Omental fat pad (tissue), 3 donors: ENCODE measurements at regions not wholly inside any gene's neighbourhood (a gene's known extent, or its start where the extent isn't known, plus 50 kb on each side); places are given as distances from the start of the nearest gene placed in this dataset. TPM values are rescaled to one million over a fixed set of nuclear protein-coding genes. Genes with fewer than 3 reads are reported as not detected.

Source experiments
- ATAC-seq: fragments of 150-250 bp; one replicate; pipeline ENCODE4 v1.9.1; 2016; ENCODE audit warnings: mild to moderate bottlenecking, moderate library complexity; ENCODE audit not compliant: low FRiP score
- DNase-seq: peaks from one replicate; pipeline ENCODE4 v3.0.0-alpha.2; 2019; ENCODE audit warnings: low spot score
- CTCF ChIP-seq, 3 donors: fragments of 450-650 bp; IDR thresholded peaks; one replicate each; pipeline ENCODE4 v1.5.1; 2016 to 2017; ENCODE audit warnings: antibody characterized with exemption in 3 of 3, mild to moderate bottlenecking in 3 of 3, moderate library complexity in 2 of 3
- small RNA-seq: library from RNA; depleted of rRNA; stranded (forward); fragments of <200 nt; gene quantifications from one replicate; pipeline ENCODE3, GENCODE V24; 2016

DNA sequence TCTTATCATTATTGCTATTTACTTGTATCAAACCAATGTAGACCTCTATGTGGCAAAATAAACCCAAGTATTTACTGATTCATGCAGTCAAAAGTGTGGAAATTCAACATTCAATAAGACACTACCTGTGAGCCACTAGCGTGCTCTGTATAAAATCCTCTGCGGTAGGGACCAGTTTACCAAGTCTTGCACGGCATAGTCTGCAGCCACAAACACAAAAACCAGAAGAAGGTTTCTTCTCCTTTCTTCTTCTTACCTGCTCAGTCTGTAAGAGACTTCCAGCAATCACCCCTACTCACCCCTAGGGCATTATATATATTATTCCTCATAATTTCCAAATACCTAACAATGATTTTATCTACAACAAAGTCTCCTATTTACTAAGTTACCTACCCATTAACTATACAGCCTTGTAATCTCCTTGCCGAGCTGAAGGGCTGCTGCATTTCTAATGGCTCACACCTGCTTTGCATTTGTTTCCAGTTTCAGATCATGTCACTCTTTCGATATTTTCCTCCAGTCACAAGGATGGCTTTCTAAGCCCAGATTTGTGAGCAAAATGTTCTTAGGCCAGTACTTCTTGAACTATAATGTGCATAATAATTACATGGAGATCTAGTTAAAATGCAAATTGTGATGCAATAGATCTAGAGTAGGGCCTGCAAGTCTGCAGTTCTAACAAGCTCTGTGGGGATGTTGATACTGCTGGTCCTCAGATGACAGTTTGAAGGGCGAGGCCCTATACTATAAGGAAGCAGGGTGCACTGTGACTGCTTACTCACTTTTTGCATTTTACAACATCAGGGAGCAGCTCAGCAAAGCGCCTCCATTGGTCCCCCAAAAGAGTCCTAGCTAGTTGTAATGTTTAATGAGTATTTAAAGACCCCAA, 191.9 kb upstream of the DDI1 start:
- no peak for ATAC-seq
- TF ChIP-seq CTCF (IDR thresholded peaks at IDR 0.05), result no peak
- no peak for DNase-seq

DNA sequence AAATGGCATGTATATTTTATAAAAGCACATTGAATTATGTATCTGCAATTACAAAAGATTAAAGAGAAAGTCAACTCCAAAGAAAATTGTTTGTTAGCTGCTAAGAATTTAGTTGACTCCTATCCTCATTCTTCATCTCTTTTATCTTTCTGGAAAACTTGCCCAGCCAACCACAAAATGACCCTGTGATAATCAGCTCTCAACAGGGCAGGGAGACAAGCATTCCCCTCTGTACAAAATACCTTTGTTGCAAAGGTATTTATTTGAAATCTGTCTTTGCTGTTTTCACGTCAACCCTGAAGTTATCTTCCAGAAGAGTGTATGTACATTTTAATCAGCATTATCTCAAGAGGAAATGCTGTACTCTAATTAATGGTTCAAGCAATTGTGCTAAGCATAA, 191.1 kb upstream of the DDI1 start:
- no peak for DNase-seq
- no peak for TF ChIP-seq CTCF (IDR thresholded peaks at IDR 0.05)
- ATAC-seq, result no peak

DNA sequence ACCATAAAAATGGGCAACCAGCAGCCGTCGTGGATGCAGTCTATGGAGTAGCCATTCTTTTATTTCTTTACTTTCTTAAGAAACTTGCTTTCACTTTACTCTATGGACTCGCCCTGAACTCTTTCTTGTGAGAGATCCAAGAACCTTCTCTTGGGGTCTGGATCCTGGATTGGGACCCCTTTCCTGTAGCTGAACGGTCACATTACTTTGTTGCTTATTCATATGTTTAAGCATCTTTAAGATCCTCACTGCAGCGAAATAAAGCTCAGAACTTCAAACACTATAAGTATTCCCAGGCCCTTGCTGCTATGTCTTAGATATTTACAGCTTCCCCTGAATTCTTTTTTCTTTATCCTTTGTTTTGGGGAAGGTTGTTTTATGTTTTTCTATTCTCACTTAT, 187.8 kb upstream of the DDI1 start:
- no peak for ATAC-seq
- DNase-seq, result no peak
- TF ChIP-seq CTCF (IDR thresholded peaks at IDR 0.05), result no peak

DNA sequence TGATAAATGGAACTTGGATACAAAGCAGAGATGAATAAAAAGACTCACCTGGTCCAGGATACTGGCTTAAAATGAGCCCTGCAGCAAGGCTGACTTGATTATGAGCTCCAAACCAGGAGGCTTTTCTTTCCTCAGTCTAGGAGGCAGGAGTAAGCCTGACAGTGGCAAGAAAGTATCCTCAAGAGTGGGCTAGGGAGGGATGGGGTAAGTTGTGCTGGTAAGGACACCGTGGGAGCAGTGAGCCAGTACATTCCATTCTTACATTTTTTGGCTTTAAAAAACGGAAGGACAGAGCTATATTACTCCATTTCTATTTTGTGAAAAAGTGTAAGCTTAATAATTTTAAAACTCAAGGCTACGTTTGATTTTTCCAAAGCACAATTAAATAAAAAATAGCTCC, 187.1 kb upstream of the DDI1 start:
- no peak for DNase-seq
- no peak for TF ChIP-seq CTCF (IDR thresholded peaks at IDR 0.05)
- ATAC-seq, result peak; percentile 9

GRCh38 chr11:103850419-103851165, 185.8 kb upstream of the DDI1 start:
- TF ChIP-seq CTCF (IDR thresholded peaks at IDR 0.05), result no peak
- peak; percentile 63 for ATAC-seq
- DNase-seq, result no peak

DNA sequence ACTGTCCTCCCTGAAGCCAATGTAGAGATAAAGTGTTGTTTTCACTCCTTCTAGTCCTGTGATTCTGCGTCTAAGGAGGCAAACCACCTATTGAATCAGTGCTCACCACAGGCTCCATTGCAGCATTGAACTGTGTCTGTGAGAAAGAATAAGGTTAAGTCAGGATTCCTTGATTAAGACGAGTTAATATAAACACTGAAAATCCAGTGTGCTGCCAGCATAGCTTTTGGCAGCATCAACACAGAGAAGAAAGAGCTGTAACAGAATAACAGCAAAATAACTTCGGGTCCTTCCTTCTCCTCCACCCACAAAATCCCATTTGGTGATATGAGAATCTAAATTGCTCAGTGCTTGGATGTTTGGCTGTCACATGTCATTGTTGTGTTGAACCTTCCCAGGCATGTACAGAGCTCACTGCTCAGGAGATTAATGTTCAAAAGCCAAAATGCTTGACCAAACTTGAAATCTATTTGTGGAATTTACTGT, 185.2 kb upstream of the DDI1 start:
- no peak for DNase-seq
- no peak for TF ChIP-seq CTCF (IDR thresholded peaks at IDR 0.05)
- ATAC-seq, result peak; percentile 74

Small RNA genes in the stretch of these regions (small RNA-seq; reads per million reads assigned to genes)
- not detected for gene MIR4693
